Fibroblast of lung (primary cell): ENCODE measurements at regions not wholly inside any gene's neighbourhood (a gene's known extent, or its start where the extent isn't known, plus 50 kb on each side); places are given as distances from the start of the nearest gene placed in this dataset.

Source experiments
- EZH2 ChIP-seq: IDR thresholded peaks from 2 replicates; pipeline ENCODE4 v1.5.1; 2012; ENCODE audit warnings: low read length, control low read depth, mild to moderate bottlenecking; ENCODE audit errors: missing control alignments
- TF ChIP-seq, protein P1 (sequence below), 2 donors: IDR thresholded peaks in 1 of 2; conservative IDR thresholded peaks in 1 of 2; 1 replicate in 1 of 2; 2 replicates in 1 of 2; pipeline ENCODE4 v1.5.1; 2011 to 2012; ENCODE audit warnings: low read length in 2 of 2, control low read depth in 1 of 2, inconsistent platforms in 1 of 2, low read depth in 1 of 2, mild to moderate bottlenecking in 1 of 2

DNA sequence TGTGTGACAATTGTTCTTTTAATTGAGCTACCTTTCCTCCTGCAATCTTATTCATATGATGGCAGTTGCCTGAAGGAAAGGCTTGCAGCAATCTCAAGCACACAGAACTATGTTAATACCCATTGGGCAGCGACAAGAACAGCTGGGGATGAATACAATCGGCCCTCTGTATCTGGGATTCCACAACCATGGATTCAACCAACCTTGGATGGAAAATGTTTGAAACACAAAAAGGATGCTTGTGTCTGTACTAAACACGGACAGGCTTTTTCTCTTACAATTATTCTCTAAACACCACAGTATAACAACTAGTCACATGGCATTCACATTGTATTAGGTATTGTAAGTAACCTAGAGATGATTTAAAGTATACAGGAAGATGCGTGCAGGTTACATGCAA, 256.1 kb upstream of the SIX2 start:
- TF ChIP-seq, protein P1, sequence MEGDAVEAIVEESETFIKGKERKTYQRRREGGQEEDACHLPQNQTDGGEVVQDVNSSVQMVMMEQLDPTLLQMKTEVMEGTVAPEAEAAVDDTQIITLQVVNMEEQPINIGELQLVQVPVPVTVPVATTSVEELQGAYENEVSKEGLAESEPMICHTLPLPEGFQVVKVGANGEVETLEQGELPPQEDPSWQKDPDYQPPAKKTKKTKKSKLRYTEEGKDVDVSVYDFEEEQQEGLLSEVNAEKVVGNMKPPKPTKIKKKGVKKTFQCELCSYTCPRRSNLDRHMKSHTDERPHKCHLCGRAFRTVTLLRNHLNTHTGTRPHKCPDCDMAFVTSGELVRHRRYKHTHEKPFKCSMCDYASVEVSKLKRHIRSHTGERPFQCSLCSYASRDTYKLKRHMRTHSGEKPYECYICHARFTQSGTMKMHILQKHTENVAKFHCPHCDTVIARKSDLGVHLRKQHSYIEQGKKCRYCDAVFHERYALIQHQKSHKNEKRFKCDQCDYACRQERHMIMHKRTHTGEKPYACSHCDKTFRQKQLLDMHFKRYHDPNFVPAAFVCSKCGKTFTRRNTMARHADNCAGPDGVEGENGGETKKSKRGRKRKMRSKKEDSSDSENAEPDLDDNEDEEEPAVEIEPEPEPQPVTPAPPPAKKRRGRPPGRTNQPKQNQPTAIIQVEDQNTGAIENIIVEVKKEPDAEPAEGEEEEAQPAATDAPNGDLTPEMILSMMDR (conservative IDR thresholded peaks at IDR 0.05 in 1 of 2, IDR thresholded peaks at IDR 0.05 in 1 of 2; ENCODE audit: low read depth in 1 of 2, low read length in 2 of 2) = no peak
- no peak for TF ChIP-seq EZH2
